Erythroblast (primary cell): ENCODE measurements at regions not wholly inside any gene's neighbourhood (a gene's known extent, or its start where the extent isn't known, plus 50 kb on each side); places are given as distances from the start of the nearest gene placed in this dataset.

ENCODE experiments used
- DNase-seq, 2 experiments: peaks; one replicate each; lab custom pipeline; 2025; lab: John Stamatoyannopoulos, UW
- GATA1 ChIP-seq: IDR thresholded peaks from 2 replicates; pipeline ENCODE4 v1.6.1; 2011; ENCODE audit warnings: low read depth, mild to moderate bottlenecking, control low read depth, low read length, moderate library complexity
- POLR2A ChIP-seq: IDR thresholded peaks from 2 replicates; pipeline ENCODE4 v1.6.1; 2011; ENCODE audit warnings: mild to moderate bottlenecking, low read length

- TF ChIP-seq GATA1 (no peak), POLR2A (no peak)
- DNase-seq: no peak
Observed at GRCh38 chr4:177105536-177105935, 204.1 kb upstream of the NEIL3 start.

GRCh38 chr4:177107288-177107921 is 202.3 kb upstream of the NEIL3 start:
- TF ChIP-seq GATA1 (no peak), POLR2A (no peak)
- DNase-seq: no peak

GRCh38 chr4:177108708-177109107 is 201.0 kb upstream of the NEIL3 start:
- TF ChIP-seq GATA1 (no peak), POLR2A (no peak)

GRCh38 chr4:177109769-177110168 is 199.9 kb upstream of the NEIL3 start:
- TF ChIP-seq POLR2A (no peak), GATA1 (no peak)
- no peak for DNase-seq

More at GRCh38 chr4:177108708-177109107, 201.0 kb upstream of the NEIL3 start:
- DNase-seq: no peak

GRCh38 chr4:177116161-177116560 is 193.5 kb upstream of the NEIL3 start:
- DNase-seq: no peak
- TF ChIP-seq GATA1 (no peak), POLR2A (no peak)

GRCh38 chr4:177117256-177117655 is 192.4 kb upstream of the NEIL3 start:
- no peak for DNase-seq
- no peak for TF ChIP-seq GATA1
- TF ChIP-seq POLR2A: no peak

- TF ChIP-seq GATA1 (no peak), POLR2A (no peak)
- no peak for DNase-seq
Observed at GRCh38 chr4:177118596-177118995, 191.1 kb upstream of the NEIL3 start.

GRCh38 chr4:177119021-177119471 is 190.6 kb upstream of the NEIL3 start:
- DNase-seq: no peak
- TF ChIP-seq GATA1: no peak

GRCh38 chr4:177119691-177120090 is 190.0 kb upstream of the NEIL3 start:
- TF ChIP-seq GATA1: no peak
- TF ChIP-seq POLR2A: no peak
- no peak for DNase-seq

GRCh38 chr4:177123811-177124210 is 185.9 kb upstream of the NEIL3 start:
- TF ChIP-seq GATA1: no peak
- no peak for TF ChIP-seq POLR2A
- DNase-seq: no peak

- TF ChIP-seq GATA1 (no peak), POLR2A (no peak)
- DNase-seq: no peak
Observed at GRCh38 chr4:177124349-177125064, 185.2 kb upstream of the NEIL3 start.

- no peak for DNase-seq
- no peak for TF ChIP-seq GATA1
- TF ChIP-seq POLR2A: no peak
Observed at GRCh38 chr4:177125656-177126055, 184.0 kb upstream of the NEIL3 start.

- DNase-seq: no peak
- TF ChIP-seq GATA1 (no peak), POLR2A (no peak)
Observed at GRCh38 chr4:177127658-177128057, 182.0 kb upstream of the NEIL3 start.

- TF ChIP-seq POLR2A (no peak), GATA1 (no peak)
- no peak for DNase-seq
Observed at GRCh38 chr4:177128306-177128705, 181.4 kb upstream of the NEIL3 start.

- TF ChIP-seq GATA1 (no peak), POLR2A (no peak)
- no peak for DNase-seq
Observed at GRCh38 chr4:177131736-177132135, 177.9 kb upstream of the NEIL3 start.
